ENCODE measurements at regions not wholly inside any gene's neighbourhood (a gene's known extent, or its start where the extent isn't known, plus 50 kb on each side); places are given as distances from the start of the nearest gene placed in this dataset.

GRCh38 chr18:43797347-43797746 lies 520.1 kb upstream of the SYT4 start:
- Mint-ChIP-seq H3K27me3 (no peaks in the 10 kb centered on the region), H3K4me3 (no peak overlapping the region), H3K4me1 (no peaks in the 10 kb centered on the region), H3K27ac (no peak overlapping the region), H3K9me3 (peaks cover 0 to 11% (median 3%) of the 10 kb centered on the region in 8 donors), H3K36me3 (no peaks in the 10 kb centered on the region)
- DNase-seq: no peak
- ChIA-PET POLR2A (ENCODE audit: partially characterized antibody) (no interaction called here), CTCF (ENCODE audit: partially characterized antibody) (no interaction called here)
- H3K4me1 ChIP-seq (ENCODE audit: insufficient read depth, low read length): no peaks in the 10 kb centered on the region
- no peaks in the 10 kb centered on the region for H3K36me3 ChIP-seq (ENCODE audit: insufficient read depth, low read length)
- no peaks in the 10 kb centered on the region for H3K27me3 ChIP-seq (ENCODE audit: insufficient read depth, low read length)
- H3K27ac ChIP-seq (ENCODE audit: low read depth, low read length): no peak overlapping the region
- H3K9me3 ChIP-seq (ENCODE audit: control insufficient read depth in 1 of 2, low read length in 2 of 2): no peaks in the 10 kb centered on the region
- H3K4me3 ChIP-seq (ENCODE audit: low read length in 2 of 2): no peak overlapping the region
- intact Hi-C loops (cut with micrococcal nuclease): no loop called here

GRCh38 chr18:43800584-43800983 lies 523.3 kb upstream of the SYT4 start:
- H3K27ac ChIP-seq (ENCODE audit: low read depth, low read length): no peak overlapping the region

GRCh38 chr18:43805646-43806194 lies 528.4 kb upstream of the SYT4 start:
- no peak overlapping the region for H3K4me3 Mint-ChIP-seq
- peaks cover 6 to 34% (median 16%) of the 10 kb centered on the region in 8 donors for H3K9me3 Mint-ChIP-seq
- no peaks in the 10 kb centered on the region for H3K36me3 Mint-ChIP-seq
- H3K27me3 Mint-ChIP-seq: no peaks in the 10 kb centered on the region
- no peak overlapping the region for H3K4me3 ChIP-seq (ENCODE audit: low read length in 2 of 2)
- H3K27me3 ChIP-seq (ENCODE audit: insufficient read depth, low read length): no peaks in the 10 kb centered on the region
- H3K9me3 ChIP-seq (ENCODE audit: control insufficient read depth in 1 of 2, low read length in 2 of 2): no peaks in the 10 kb centered on the region
- ChIA-PET CTCF (ENCODE audit: partially characterized antibody) (no interaction called here), POLR2A (ENCODE audit: partially characterized antibody) (no interaction called here)
- intact Hi-C loops (cut with micrococcal nuclease): no loop called here
- H3K36me3 ChIP-seq (ENCODE audit: insufficient read depth, low read length): no peaks in the 10 kb centered on the region
- H3K4me1 ChIP-seq (ENCODE audit: insufficient read depth, low read length): no peaks in the 10 kb centered on the region
- H3K27ac Mint-ChIP-seq: no peak overlapping the region
- no peak overlapping the region for H3K27ac ChIP-seq (ENCODE audit: low read depth, low read length)
- DNase-seq: no peak
- H3K4me1 Mint-ChIP-seq: no peaks in the 10 kb centered on the region

More at GRCh38 chr18:43800584-43800983, 523.3 kb upstream of the SYT4 start:
- Mint-ChIP-seq H3K4me1 (no peaks in the 10 kb centered on the region), H3K36me3 (no peaks in the 10 kb centered on the region), H3K27ac (no peak overlapping the region), H3K4me3 (no peak overlapping the region), H3K27me3 (no peaks in the 10 kb centered on the region), H3K9me3 (peaks cover 2 to 24% (median 9%) of the 10 kb centered on the region in 8 donors)
- H3K4me1 ChIP-seq (ENCODE audit: insufficient read depth, low read length): no peaks in the 10 kb centered on the region
- ChIA-PET CTCF (ENCODE audit: partially characterized antibody) (no interaction called here), POLR2A (ENCODE audit: partially characterized antibody) (no interaction called here)
- intact Hi-C loops (cut with micrococcal nuclease): no loop called here
- no peak overlapping the region for H3K4me3 ChIP-seq (ENCODE audit: low read length in 2 of 2)
- H3K36me3 ChIP-seq (ENCODE audit: insufficient read depth, low read length): no peaks in the 10 kb centered on the region
- no peaks in the 10 kb centered on the region for H3K27me3 ChIP-seq (ENCODE audit: insufficient read depth, low read length)
- H3K9me3 ChIP-seq (ENCODE audit: control insufficient read depth in 1 of 2, low read length in 2 of 2): no peaks in the 10 kb centered on the region
- no peak for DNase-seq

GRCh38 chr18:43812627-43813026 lies 535.3 kb upstream of the SYT4 start:
- Mint-ChIP-seq H3K4me1 (no peaks in the 10 kb centered on the region), H3K9me3 (peaks cover 0 to 16% (median 11%) of the 10 kb centered on the region in 8 donors), H3K27me3 (no peaks in the 10 kb centered on the region), H3K36me3 (no peaks in the 10 kb centered on the region), H3K4me3 (no peak overlapping the region), H3K27ac (no peak overlapping the region)
- ChIA-PET POLR2A (ENCODE audit: partially characterized antibody) (no interaction called here), CTCF (ENCODE audit: partially characterized antibody) (no interaction called here)
- Histone ChIP-seq H3K27me3 (ENCODE audit: insufficient read depth, low read length) (no peaks in the 10 kb centered on the region), H3K36me3 (ENCODE audit: insufficient read depth, low read length) (no peaks in the 10 kb centered on the region), H3K4me3 (ENCODE audit: low read length in 2 of 2) (no peak overlapping the region), H3K4me1 (ENCODE audit: insufficient read depth, low read length) (no peaks in the 10 kb centered on the region), H3K9me3 (ENCODE audit: control insufficient read depth in 1 of 2, low read length in 2 of 2) (peaks cover 0 to 4% of the 10 kb centered on the region in 2 donors), H3K27ac (ENCODE audit: low read depth, low read length) (no peak overlapping the region)
- intact Hi-C loops (cut with micrococcal nuclease): no loop called here
- DNase-seq: no peak

DNA sequence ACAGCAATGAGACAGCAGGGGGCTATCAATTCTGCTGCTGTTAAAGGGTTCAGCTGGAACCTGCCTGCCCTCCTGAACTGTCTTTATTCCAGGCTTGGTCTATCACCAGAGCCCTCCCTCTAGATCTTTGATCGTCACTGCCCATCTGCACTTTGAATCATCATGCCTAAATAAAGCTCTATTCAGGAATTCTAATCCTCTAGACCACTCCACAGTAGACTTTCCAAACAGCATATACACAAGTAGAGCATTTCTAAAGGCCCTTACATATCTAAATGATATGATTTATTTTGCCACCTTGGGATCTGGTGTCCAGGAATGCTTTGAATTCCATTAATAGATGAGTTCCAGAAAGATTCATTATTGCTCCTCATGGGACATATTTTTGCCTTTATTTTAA lies 542.1 kb upstream of the SYT4 start:
- intact Hi-C loops (cut with micrococcal nuclease): no loop called here
- Histone ChIP-seq H3K27me3 (ENCODE audit: insufficient read depth, low read length) (no peaks in the 10 kb centered on the region), H3K4me1 (ENCODE audit: insufficient read depth, low read length) (no peaks in the 10 kb centered on the region), H3K4me3 (ENCODE audit: low read length in 2 of 2) (no peak overlapping the region), H3K9me3 (ENCODE audit: control insufficient read depth in 1 of 2, low read length in 2 of 2) (peaks cover 0 to 6% of the 10 kb centered on the region in 2 donors), H3K27ac (ENCODE audit: low read depth, low read length) (no peak overlapping the region), H3K36me3 (ENCODE audit: insufficient read depth, low read length) (no peaks in the 10 kb centered on the region)
- no peaks in the 10 kb centered on the region for H3K4me1 Mint-ChIP-seq
- H3K36me3 Mint-ChIP-seq: no peaks in the 10 kb centered on the region
- no peak overlapping the region for H3K4me3 Mint-ChIP-seq
- H3K27me3 Mint-ChIP-seq: no peaks in the 10 kb centered on the region
- H3K9me3 Mint-ChIP-seq: peaks cover 0 to 17% (median 8%) of the 10 kb centered on the region in 8 donors
- ChIA-PET POLR2A (ENCODE audit: partially characterized antibody) (no interaction called here), CTCF (ENCODE audit: partially characterized antibody) (no interaction called here)
- no peak for DNase-seq
- no peak overlapping the region for H3K27ac Mint-ChIP-seq

DNA sequence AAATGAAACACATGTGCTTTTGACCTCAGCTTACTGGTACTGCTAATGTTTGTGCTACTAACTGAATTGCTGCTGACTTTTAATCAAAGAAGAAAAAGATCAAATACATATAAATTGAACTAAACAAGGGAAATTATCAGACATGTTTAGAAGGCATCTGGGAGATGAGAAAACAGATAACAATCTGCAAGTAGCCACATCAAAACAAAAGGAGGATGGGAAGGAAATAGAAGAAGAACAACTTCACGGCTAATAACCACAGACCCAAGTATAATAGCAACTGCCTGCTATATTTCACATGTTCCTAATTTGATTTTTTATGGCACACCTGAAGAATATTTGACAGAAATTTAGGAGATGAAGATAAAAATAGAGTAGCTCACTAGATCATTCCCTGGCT lies 542.6 kb upstream of the SYT4 start:
- Histone ChIP-seq H3K27ac (ENCODE audit: low read depth, low read length) (no peak overlapping the region), H3K4me1 (ENCODE audit: insufficient read depth, low read length) (no peaks in the 10 kb centered on the region), H3K4me3 (ENCODE audit: low read length in 2 of 2) (no peak overlapping the region), H3K27me3 (ENCODE audit: insufficient read depth, low read length) (no peaks in the 10 kb centered on the region), H3K36me3 (ENCODE audit: insufficient read depth, low read length) (no peaks in the 10 kb centered on the region), H3K9me3 (ENCODE audit: control insufficient read depth in 1 of 2, low read length in 2 of 2) (peaks cover 0 to 6% of the 10 kb centered on the region in 2 donors)
- Mint-ChIP-seq H3K27ac (no peak overlapping the region), H3K27me3 (no peaks in the 10 kb centered on the region), H3K4me3 (no peak overlapping the region), H3K9me3 (peaks cover 2 to 17% (median 7%) of the 10 kb centered on the region in 8 donors), H3K36me3 (no peaks in the 10 kb centered on the region), H3K4me1 (no peaks in the 10 kb centered on the region)
- ChIA-PET POLR2A (ENCODE audit: partially characterized antibody) (no interaction called here), CTCF (ENCODE audit: partially characterized antibody) (no interaction called here)
- intact Hi-C loops (cut with micrococcal nuclease): no loop called here
- DNase-seq: no peak

- ChIA-PET CTCF (ENCODE audit: partially characterized antibody) (no interaction called here), POLR2A (ENCODE audit: partially characterized antibody) (no interaction called here)
- no peak overlapping the region for H3K27ac ChIP-seq (ENCODE audit: low read depth, low read length)
- H3K27me3 ChIP-seq (ENCODE audit: insufficient read depth, low read length): no peaks in the 10 kb centered on the region
- no peaks in the 10 kb centered on the region for H3K4me1 ChIP-seq (ENCODE audit: insufficient read depth, low read length)
- no peaks in the 10 kb centered on the region for H3K4me1 Mint-ChIP-seq
- H3K4me3 ChIP-seq (ENCODE audit: low read length in 2 of 2): no peak overlapping the region
- no peak overlapping the region for H3K4me3 Mint-ChIP-seq
- no peak for DNase-seq
- no peaks in the 10 kb centered on the region for H3K27me3 Mint-ChIP-seq
- no peaks in the 10 kb centered on the region for H3K36me3 ChIP-seq (ENCODE audit: insufficient read depth, low read length)
- H3K9me3 ChIP-seq (ENCODE audit: control insufficient read depth in 1 of 2, low read length in 2 of 2): no peaks in the 10 kb centered on the region
- H3K9me3 Mint-ChIP-seq: peaks cover 0 to 11% (median 6%) of the 10 kb centered on the region in 8 donors
- H3K36me3 Mint-ChIP-seq: no peaks in the 10 kb centered on the region
- intact Hi-C loops (cut with micrococcal nuclease): no loop called here
- H3K27ac Mint-ChIP-seq: no peak overlapping the region
Measured at GRCh38 chr18:43825768-43826167, 548.5 kb upstream of the SYT4 start.

DNA sequence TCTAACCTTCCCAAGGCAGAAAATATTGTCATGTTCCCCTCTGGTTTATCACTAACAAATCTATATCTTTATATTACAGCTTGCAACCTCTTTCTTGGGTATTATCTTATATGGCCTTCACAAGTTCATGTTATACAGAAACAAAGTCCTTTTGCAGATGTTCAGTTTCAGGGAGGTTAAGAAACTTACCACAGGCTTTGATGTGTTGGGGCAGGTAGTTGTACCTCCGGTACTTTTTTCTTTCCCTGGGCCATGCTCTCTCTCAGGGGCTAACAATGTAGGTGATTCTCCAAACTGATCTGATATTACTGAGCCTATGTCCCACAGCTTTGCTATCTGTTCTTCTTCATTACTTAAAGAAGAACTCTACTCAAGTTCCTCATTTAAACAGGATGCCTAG lies 548.9 kb upstream of the SYT4 start:
- POLR2A ChIA-PET (ENCODE audit: partially characterized antibody): no interaction called here
- Mint-ChIP-seq H3K36me3 (no peaks in the 10 kb centered on the region), H3K4me1 (no peaks in the 10 kb centered on the region), H3K27ac (no peak overlapping the region), H3K9me3 (peaks cover 0 to 11% (median 6%) of the 10 kb centered on the region in 8 donors), H3K27me3 (no peaks in the 10 kb centered on the region), H3K4me3 (no peak overlapping the region)
- CTCF ChIA-PET (ENCODE audit: partially characterized antibody): no interaction called here
- Histone ChIP-seq H3K27ac (ENCODE audit: low read depth, low read length) (no peak overlapping the region), H3K27me3 (ENCODE audit: insufficient read depth, low read length) (no peaks in the 10 kb centered on the region), H3K9me3 (ENCODE audit: control insufficient read depth in 1 of 2, low read length in 2 of 2) (no peaks in the 10 kb centered on the region), H3K4me3 (ENCODE audit: low read length in 2 of 2) (no peak overlapping the region), H3K4me1 (ENCODE audit: insufficient read depth, low read length) (no peaks in the 10 kb centered on the region), H3K36me3 (ENCODE audit: insufficient read depth, low read length) (no peaks in the 10 kb centered on the region)
- intact Hi-C loops (cut with micrococcal nuclease): no loop called here
- no peak for DNase-seq

Data from CD4-positive, alpha-beta memory T cell (primary cell).